GM12873 (cell line): ENCODE measurements at regions not wholly inside any gene's neighbourhood (a gene's known extent, or its start where the extent isn't known, plus 50 kb on each side); places are given as distances from the start of the nearest gene placed in this dataset.

Experiments used
- TF ChIP-seq, protein P1 (sequence below): IDR thresholded peaks from 2 replicates; pipeline ENCODE4 v1.5.1; 2012; ENCODE audit warnings: low read depth, mild to moderate bottlenecking, moderate library complexity, low read length, control low read depth; ENCODE audit not compliant: insufficient read depth; ENCODE audit errors: missing control alignments

DNA sequence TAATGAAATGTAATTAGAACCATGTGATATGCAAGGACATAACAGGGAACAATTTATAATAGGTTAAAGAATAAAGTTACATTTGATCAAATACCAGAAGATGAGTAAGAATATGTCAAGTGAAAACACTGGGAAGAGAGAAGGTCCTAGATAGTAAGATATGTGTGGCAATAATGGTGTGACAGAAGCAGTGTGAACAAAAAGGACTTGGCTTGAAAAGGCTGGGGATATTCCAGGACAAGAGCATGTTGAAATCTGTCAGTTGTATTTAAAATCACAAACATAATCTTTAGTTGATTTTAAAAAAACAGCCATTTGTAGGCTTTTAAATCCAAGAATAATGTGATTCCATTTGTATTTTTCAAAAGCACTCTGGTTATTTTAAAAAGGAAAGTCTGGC lies 1399.9 kb upstream of the SLC39A10 start:
- TF ChIP-seq, protein P1, sequence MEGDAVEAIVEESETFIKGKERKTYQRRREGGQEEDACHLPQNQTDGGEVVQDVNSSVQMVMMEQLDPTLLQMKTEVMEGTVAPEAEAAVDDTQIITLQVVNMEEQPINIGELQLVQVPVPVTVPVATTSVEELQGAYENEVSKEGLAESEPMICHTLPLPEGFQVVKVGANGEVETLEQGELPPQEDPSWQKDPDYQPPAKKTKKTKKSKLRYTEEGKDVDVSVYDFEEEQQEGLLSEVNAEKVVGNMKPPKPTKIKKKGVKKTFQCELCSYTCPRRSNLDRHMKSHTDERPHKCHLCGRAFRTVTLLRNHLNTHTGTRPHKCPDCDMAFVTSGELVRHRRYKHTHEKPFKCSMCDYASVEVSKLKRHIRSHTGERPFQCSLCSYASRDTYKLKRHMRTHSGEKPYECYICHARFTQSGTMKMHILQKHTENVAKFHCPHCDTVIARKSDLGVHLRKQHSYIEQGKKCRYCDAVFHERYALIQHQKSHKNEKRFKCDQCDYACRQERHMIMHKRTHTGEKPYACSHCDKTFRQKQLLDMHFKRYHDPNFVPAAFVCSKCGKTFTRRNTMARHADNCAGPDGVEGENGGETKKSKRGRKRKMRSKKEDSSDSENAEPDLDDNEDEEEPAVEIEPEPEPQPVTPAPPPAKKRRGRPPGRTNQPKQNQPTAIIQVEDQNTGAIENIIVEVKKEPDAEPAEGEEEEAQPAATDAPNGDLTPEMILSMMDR = no peak

DNA sequence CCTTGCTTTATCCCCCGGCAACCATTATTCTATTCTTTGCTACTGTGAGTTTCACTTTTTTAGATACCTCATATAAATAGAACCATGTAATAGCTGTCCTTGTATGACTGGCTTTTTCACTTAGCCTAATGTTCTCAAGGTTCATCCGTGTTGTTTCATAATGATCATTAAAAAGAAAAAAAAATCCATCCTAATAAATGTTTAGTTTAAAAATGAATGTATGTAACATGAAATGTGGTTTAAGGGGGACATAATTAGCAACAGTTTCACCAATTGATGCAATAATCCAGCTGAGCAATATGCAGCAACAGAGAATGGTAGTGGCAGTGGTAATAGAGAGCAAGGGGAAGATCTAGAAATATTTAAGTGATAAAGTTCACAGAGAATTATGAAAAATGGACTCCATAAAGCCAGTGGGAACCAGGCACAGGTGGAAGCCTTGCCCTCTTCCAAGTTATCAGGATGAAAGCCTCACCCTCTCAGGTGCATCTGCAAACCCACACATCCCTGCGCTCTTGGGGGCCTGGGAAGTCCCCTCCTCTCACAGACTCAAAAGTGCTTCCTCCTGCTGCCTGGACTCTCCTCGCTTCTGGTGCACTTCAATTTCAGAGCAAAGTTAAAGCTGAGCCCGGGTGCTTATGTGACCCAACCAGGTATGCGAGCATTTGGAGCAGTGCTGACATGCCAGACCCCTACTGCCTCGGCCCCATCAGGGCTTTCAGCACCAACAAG lies 1403.3 kb upstream of the SLC39A10 start:
- TF ChIP-seq, protein P1 = no peak

DNA sequence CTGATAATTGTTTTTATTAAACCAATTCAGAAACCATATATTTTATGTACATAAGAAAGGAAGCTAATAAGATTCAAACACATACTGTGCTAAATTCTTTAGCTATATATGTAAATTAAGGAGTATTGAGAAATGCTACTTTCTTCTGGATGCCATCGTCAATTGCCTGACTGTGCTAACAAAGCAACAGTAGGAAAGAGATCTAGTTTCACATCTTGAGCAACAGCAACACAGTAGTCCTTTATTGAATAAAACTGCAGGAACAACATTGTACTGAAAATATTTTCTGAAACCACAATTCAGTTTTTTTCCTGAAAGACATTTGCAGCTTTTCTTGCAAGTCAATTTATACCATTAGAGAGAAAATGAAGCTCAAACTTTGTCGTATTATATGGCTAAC lies 1404.9 kb upstream of the SLC39A10 start:
- TF ChIP-seq, protein P1 = no peak

DNA sequence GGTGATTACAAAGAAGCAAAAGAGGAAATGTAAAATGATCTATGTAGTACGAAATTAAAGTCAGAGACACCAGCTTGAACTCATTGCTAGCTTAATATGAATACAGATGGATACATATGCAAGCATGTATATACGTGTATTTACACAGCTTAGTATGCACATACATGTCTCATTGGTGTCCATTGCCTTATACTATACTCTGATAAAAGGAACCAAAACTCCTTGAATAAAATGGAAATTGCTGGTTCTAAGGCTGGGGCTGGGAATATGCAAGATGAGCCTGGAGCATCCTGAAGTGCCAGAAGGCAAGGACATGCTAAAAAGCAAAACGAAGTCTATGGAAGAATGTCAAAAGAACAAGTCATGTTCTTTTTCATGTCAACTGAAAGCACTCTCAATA lies 1424.4 kb upstream of the SLC39A10 start:
- TF ChIP-seq, protein P1 = no peak

DNA sequence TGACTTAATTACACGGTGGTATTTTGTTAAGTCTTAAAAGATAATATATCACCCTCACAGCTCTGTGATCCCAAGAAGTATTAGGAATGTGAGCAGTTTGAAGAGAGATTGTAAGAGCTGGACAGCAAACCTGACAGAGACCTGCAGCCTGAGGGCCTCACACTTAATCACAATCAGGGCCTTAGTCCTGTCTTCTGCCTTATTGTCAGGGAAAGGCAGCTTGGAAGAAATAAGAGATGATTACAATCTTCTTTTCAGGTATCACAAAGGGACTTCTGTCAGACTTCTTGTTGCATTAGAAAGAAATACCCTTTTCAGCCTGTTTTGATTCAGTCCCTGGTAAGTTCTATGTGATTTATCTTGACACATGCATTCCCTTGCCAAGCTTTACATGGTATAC lies 1433.8 kb upstream of the SLC39A10 start:
- TF ChIP-seq, protein P1 = no peak

DNA sequence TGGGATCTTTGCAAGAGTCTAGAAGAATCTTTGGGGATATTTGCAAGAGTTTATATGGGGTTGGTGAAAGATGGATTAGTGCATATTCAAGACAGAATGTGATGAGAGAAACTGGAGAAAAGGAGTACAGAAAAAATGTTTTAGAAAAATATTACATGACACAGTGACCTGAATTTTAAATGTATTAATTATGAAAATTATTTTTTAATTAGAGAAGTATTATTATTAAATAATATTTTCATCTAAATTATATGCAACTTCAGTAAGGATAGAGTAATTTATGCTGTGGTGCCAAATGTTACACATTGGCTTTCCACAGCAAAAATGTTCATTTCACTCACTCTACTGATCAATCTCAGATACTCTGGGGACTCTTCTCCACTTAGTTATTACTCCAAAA lies 1442.8 kb upstream of the SLC39A10 start:
- TF ChIP-seq, protein P1 = no peak

DNA sequence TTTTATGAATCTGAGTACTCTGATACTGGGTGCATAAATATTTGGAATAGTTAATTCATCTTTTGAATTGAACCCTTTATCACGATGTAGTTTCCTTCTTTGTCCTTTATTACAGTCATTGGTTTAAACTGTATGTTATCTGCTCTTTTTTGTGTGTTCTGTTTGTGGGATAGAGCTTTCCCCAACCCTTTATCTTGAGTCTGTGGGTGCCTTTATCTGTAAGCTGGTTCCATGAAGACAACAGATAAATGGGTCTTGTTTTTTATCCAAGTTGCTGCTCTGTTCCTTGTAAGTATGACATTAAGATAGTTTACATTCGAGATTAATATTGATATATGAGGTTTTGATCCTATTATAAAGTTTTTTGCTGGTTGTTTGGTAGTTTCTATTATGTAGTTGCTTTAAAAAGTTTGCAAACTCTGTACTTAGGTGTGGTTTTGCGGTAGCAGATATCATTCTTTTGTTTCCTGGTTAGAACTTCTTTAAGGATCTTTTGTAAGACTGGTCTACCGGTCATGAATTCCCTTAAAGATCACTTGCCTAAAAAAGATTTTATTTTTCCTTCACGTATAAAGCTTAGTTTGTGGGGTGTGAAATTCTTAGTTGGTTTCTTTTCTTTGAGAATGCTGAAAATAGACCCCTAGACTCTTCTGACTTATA lies 1451.3 kb upstream of the SLC39A10 start:
- TF ChIP-seq, protein P1 = no peak
